GM10266 (cell line): ENCODE measurements at regions not wholly inside any gene's neighbourhood (a gene's known extent, or its start where the extent isn't known, plus 50 kb on each side); places are given as distances from the start of the nearest gene placed in this dataset.

Source experiments
- DNase-seq: peaks from one replicate; pipeline ENCODE4 v3.0.0; 2012; ENCODE audit errors: extremely low spot score
- CTCF ChIP-seq: IDR thresholded peaks from 2 replicates; pipeline ENCODE4 v1.5.1; 2012; ENCODE audit warnings: mild to moderate bottlenecking, low read depth; ENCODE audit not compliant: control insufficient read depth, insufficient read depth; ENCODE audit errors: missing control alignments

GRCh38 chr7:156590212-156590611, 50.4 kb upstream of the RNF32 start:
- no peak for DNase-seq
- TF ChIP-seq CTCF = no peak

- TF ChIP-seq CTCF = no peak
- no peak for DNase-seq
Observed at GRCh38 chr7:156589808-156590207, 50.8 kb upstream of the RNF32 start.

- TF ChIP-seq CTCF = no peak
- no peak for DNase-seq
Observed at GRCh38 chr7:156585926-156586325, 54.6 kb upstream of the RNF32 start.

GRCh38 chr7:156585025-156585648, 55.4 kb upstream of the RNF32 start:
- TF ChIP-seq CTCF = no peak
- DNase-seq = no peak

- no peak for TF ChIP-seq CTCF
Observed at GRCh38 chr7:156582591-156583123, 57.9 kb upstream of the RNF32 start.

GRCh38 chr7:156580036-156580435, 60.5 kb upstream of the RNF32 start:
- TF ChIP-seq CTCF = no peak

More at GRCh38 chr7:156582591-156583123, 57.9 kb upstream of the RNF32 start:
- DNase-seq = no peak

GRCh38 chr7:156579566-156579965, 61.0 kb upstream of the RNF32 start:
- no peak for DNase-seq
- TF ChIP-seq CTCF = no peak

More at GRCh38 chr7:156580036-156580435, 60.5 kb upstream of the RNF32 start:
- DNase-seq = no peak
